ENCODE measurements at regions not wholly inside any gene's neighbourhood (a gene's known extent, or its start where the extent isn't known, plus 50 kb on each side); places are given as distances from the start of the nearest gene placed in this dataset.

DNA sequence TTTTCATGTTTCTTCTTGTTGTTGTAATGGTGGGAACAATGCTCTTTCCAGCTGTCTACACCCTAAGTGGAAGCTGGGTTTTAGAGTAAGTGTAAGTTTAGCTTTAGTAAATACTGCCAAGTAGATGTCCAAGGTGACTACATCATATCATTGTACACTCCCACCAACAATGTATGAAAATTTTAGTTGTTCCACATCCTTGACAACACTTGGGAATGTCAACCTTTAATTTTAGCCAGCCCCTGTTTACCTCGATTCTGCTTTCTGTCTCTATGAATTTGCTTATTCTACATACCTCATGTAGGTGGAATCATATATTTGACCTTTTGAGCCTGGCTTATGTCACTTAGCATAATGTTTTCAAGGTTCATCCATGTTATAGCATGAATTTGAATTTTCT is 93.0 kb downstream of the MTPAP start:
- DNase-seq, result no peak

DNA sequence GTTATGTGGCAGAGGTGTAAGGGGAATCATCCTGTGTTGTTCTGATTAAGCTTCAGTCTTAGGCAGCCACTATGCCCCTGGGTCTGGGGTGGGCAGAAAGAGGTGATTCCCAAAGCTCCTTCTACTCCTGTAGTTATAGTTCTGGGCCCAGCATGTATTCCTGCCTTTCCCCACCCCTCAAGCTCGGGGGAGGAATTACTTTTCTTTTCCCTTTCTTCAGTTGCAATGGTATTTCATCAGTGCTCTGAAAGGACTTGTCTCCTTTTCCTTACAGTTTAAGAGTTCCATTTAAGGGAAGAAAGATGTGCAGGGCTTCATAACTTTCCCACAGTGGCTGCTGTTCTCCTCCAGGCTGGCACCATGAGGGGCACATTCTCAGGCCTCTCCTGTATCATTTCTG is 94.2 kb downstream of the MTPAP start:
- no peak for DNase-seq

DNA sequence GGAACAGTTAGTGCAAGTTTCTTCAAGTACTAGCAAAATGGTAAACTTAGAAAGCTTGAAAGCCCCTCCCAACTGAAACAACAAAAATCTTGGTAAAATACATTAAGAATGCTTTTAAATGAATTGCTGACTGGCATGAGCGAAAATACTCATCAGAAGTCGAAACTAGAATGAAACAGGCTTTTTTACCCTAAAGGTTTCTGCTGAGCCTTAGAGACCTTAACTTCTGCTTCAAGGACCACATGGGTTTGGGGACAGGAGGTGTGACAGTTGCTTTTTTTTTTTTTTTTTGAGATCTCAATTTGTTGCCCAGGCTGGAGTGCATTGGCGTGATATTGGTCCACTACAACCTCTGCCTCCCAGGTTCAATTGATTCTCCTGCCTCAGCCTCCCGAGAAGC is 100.3 kb downstream of the MTPAP start:
- DNase-seq, result no peak

DNA sequence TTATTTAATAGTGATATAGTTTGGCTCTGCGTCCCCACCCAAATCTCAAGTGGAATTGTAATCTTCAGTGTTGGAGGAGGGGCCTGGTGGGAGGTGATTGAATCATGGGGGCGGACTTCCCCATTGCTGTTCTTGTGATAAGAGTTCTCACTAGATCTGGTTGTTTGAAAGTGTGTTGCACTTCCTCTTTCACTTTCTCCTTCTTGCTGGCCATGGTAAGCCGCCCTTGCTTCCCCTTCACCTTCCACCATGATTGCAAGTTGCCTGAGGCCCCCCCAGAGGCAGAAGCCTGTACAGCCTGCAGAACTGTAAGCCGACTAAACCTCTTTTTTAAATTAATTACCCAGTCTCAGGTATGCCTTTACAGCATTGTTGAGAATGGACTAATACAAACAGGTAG is 101.4 kb downstream of the MTPAP start:
- no peak for DNase-seq

DNA sequence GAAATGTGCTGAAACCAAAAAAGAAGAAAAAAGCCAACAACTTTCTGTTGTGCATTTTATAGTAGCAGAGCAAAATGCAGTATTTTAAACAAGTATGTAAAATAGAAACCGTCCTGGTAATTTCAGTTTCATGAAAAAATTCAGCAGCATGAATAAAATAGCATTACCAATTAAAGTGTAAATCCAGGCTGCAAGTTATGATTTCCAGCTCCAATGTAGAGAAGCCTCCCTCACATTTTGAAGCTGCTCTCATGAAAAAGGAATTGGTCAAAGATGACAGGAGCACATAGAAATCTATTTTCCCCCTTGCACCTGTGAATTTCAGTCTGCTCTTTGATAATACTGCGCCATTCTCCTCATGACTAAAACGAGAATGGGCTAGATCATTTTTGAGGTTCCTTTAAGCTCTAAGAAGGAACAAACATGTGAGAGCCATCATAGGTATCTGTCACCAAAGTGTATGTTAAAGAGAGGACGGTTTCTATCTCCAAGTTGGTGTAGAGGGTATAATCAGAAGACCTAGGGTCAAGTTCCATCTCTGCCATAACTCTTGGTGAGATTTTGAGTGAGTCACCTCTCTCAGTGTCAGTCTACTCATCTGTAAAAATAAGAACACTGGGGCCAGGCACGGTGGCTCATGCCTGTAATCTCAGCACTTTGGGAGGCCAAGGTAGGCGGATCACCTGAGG is 107.5 kb downstream of the MTPAP start:
- no peak for DNase-seq

DNA sequence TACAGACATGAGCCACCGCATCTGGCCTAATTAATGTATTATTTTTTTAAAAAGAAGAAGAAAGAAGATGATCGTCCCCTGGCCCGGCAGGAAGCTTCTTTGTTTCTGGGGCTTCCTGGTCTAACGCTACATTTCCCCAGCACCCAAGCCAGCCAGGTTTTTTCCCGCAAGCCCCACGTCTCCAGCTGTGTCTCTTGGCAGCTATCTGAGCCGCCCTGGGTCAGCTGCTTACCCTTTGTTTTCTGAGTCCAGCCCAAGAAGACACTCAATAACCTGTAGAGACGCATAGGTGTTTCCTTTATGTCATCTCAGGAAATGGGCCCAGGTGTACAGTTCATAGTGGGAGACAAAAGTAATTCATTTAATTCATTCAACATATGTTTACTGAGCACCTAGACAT is 110.2 kb downstream of the MTPAP start:
- DNase-seq, result no peak

DNA sequence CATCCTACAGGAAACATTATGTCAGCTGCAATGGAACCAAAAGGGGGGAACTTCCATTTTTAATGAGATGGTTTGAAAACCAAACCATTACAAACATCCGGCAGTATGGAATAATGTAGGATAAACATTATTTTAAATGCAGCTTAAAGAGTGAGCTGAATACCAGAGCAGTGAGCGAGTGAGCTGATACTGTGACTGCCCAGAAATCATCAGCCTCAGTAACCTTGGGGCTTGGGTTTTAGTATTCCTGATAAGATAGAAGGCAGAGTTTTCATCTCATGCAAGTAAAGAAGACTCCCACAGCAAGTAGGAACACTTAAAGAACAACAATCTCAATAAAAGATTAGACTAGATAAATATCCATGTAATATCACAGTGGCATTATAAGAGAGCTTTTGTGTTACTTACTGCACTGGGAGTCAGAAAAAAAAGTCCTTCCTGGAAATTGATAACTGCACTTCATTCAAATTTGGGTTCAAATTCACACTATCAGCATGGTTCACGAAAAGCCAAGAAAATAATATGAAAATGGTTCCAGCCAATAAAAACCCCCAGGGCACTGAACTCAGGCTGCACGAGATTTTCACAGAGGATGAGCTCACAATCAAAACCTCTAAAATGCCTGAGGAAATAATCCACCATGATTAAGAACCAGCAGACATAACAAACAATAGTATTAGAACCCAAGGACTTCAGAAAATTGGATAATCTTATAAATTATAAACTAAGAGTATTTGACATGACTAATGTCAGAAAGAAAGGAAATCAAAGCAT is 115.7 kb downstream of the MTPAP start:
- DNase-seq, result no peak

DNA sequence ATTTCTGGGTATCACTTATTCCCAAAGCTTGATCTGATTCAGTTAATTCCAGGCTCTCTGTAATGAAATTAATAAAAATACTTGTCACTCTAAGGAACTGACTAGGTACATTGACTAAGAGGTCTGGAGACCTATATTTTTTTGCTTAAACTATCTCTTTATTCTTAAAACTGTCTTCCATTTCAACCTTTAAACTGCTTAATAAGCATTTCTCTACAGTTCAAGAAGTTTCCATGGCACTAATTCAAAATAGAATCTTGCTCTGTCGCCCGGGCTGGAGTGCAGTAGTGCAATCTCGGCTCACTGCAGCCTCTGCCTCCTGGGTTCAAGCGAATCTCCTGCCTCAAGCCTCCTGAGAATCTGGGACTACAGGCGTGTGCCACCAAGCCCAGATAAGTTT is 117.4 kb downstream of the MTPAP start:
- DNase-seq, result no peak

DNA sequence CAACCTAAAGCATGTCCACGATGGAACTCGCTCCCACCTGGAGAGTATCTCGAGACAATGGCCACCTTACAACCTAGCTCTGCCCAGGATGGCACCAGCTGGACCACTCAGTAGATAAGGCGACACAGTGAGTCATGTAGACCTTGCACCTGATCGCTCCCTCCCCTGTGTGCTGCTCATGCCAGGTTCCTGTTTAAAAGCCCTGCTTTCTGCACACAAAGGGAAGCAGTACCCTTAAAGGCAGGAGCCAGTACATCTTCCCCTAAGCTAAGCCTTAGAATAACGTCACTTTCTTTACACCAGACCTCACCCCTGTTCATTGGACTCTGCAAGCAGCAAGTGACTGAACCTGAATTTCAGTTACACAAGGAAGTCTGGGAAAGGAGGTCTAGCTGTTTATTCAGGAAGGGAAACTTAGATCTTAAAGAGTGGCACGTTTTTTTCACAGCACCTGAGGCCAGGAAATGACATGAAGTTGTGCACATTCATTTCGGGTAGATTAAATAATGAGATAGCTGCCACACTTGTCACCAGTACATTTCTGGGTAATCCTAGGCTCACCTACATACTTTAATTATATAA is 117.9 kb downstream of the MTPAP start:
- no peak for DNase-seq

DNA sequence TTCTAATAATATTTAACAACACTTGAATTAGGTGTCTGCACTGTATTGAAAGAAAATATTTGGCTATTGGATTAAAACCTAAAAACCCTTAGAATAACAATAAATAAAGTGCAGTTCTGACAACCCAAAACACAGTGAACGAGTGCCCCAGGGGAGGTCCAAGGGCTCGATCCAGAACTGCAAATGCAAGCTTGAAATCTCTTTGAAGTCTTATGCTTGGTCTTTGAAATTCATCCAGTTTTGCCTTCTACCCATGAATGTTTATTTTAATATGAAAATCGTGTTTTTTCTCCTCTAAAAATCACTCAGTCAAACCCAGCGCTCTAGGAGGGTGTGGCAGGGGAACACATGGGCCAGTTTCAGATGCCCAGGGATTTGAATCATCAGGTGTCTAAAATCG is 119.5 kb downstream of the MTPAP start:
- DNase-seq, result no peak

DNA sequence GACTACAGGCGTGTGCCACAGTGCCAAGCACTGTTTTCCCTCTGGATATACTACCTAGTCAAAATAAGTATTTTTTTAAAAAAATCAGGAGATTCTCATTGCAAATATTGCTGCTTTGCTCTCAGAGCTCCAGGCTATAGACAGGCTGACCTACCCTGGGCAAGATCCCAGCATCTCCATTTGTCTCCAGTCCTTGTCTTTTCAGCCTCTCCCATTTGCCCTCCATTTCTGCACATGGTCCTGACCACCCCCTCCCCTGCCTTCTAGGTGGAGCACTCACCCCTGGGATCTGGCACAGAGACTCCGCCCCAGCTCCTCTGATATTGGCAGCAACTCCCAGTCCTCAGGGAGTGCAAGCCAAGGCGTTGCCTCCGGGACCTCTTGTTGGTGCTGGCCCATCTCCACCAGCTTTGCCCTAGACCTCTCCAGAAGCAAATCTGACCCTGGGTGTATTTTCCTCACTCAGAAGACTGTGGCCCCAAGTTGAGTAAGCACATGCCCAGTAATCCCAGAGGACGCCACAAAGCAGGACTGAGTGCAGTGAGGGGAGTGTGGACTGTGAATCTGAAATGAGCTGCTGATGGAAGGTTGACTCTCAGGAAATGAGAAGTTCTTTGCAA is 120.6 kb downstream of the MTPAP start:
- DNase-seq, result no peak

DNA sequence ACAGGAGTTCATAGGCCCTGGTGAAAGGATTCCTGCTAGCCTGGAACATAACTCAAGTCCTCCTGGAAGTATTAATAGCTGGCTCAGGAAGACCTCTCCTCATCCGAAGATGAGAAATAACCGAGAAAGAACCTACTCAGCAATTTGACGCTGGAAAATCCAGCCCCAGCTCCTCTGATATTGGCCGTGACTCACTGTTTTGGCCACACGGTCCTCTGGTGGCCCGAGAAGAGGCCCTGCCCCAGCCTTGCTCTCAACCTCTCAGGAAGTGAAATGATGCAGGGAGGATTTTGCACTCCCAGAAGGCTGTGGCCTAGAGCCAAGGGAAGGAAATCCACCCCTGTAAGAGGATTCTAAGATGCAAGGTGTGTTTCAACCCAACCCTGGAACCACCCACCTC is 121.6 kb downstream of the MTPAP start:
- no peak for DNase-seq

DNA sequence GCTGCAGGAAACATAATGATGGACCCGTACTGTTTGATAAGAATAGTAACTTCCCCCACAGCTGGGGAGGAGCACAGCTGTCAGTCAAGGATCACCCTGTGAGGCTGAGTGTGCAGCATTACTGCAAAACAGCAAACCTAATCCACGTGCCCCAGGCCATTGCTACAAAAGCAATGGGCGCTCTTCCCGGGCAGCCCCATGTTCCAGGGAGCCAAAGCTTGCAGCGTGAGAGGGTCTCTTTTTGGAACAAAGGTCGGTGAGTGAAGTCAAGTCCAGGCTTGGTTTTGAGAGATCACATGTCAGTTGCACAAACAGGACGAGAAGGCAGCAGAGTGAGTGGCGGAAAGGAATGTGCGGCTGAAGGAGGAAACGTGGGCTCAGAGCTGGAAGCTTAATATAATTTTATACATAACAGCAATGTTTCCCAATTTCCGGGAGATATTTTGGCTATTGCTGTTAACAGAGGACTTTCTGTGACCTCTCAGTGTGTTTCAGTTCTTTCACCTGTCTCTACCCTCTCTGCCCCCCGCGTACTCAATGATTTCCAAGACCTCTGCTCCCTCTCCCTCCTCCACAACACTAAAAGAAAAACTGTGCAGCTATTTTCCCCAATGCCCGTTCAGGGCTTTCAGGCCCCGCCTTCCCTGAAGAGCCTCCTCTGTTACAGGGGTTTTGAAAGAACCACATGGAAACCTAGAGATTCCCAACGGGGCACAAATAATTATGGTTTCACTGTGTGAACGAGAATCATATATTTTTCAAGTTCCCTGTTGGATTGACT is 128.9 kb downstream of the MTPAP start:
- DNase-seq, result peak; percentile 27

DNA sequence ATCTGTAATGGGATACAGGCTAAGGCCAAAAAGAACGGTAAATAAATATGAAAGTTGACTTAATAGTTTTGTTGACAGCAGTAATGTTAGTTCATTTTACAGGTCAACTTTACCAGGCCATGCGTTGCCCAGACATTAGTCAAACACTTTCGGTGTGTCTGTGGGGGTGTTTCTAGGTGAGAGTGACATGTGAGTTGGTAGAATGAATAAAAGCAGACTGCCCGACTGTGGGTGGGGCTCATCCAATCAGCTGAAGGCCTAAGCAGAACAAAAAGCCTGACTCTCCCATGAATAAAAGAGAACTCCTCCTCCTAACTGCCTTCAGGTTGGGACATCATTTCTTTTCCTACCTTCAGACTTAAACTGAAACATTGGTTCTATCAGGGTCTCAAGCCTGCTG is 132.3 kb downstream of the MTPAP start:
- DNase-seq, result no peak

DNA sequence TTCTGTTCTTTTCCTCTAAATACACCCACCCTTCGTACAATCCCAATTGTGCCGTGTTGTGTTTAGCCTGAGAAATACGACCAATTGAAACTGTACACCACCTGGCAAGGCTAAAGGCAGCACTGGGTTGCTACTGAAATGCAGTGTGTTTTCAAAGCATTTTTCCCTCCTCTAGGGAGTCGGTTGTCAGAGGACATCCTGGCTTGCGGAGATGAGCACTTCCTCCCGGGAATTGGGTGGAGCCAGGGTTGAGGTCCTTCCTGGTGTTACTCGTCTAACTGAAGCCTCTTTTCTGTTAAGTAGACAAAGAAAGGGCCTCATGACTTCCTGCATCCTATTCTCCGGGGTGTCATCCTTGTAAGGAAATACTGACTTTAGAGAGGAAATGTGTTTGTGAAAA is 133.5 kb downstream of the MTPAP start:
- DNase-seq, result no peak

DNA sequence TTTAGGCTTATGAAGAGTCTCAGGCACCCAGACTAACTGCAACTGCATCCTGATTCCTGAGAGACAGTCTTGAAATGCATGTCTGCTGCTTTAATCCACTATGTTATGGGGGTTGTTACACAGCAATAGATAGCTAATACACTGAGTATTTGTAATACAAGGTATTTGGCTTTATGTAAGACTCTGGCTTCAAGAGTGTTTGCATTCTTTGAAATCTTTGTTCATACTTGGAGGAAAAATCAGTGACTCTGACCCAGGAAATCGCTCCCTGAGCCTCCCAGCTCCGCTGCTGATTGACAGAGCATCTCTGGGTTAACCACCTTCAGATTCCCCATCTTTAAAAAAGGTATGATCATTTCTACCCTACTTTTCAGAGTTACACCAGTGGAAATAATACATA is 133.9 kb downstream of the MTPAP start:
- no peak for DNase-seq

DNA sequence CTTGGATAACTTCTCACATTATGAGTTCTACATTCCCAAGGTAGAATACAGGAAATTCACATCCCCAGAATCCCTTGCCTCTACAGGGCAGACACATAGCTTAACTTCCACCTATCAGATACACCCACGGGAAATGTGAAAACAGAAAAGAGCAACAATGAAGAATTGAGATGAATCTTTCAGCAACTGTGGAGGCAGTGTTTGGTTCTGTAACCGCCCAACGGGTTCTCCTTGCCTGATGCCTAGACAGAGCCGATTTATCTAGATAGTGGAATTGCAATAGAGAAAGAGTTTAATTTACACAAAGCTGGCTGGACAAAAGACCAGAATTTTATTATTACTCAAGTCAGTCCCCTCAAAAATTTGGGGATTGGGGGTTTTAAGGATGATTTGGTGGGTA is 138.8 kb downstream of the MTPAP start:
- DNase-seq, result no peak

DNA sequence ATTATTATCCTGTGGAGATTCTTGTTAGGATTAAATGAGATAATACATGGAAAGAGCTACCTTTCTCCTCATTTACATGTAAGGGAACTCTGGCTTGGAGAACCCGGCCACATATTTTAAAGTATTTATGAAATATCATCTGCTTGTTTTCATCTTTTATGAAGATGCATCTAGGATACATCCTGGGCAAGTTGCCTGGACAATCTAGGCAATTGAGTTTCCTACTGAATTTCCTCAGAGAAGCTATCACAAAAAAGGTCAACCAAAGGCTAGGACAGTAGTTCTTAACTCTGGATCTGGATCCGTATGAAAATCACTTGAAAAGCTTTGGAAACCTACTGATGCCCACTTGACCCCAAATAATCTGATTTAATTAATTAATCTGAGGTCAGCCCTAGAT is 140.7 kb downstream of the MTPAP start:
- DNase-seq, result no peak

DNA sequence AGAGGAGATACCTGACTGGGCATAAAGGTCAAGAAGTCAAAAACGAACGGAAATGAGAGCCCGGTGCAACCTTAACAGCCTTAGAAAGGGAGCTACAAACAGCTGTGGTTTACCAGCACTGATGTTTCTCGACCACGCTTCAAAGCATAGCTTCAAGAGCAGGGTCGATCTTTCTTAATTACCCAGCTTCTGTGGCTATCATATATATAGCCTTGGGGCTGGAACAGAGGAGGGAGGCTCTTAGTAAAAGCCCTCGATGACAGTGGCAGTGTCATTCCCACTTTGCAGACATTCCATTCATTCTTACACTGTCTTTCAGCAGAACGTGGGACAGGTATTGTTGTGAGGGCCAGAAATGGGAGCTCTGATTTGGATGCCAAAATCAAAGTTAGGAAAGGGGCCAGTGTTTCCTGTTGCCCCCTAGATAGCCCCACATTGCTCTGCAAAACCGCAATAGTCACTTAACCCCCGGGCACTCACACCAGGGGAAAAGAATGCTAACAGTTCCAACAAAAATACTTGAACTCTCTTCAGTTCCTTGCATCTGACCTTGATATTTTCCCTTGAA is 141.5 kb downstream of the MTPAP start:
- no peak for DNase-seq

DNA sequence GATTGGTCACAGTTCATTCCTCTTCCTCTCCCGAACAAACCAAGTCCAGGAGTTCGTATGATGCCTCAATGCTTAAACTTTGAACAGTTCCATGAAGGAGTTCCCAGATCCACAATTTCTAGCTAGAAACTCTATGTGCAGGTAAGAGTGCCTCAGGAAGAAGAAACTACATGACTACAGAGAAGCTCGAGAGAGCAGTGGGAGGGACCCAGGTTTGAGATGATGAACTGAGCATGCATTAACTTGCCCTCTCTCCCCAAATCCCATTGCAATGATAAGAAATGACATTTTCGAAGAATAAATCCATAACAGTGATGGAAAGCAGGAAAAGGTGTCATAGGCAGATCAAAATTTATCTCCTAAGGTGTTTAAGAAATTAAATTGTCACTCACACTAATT is 140.6 kb upstream of the JCAD start:
- DNase-seq, result no peak

DNA sequence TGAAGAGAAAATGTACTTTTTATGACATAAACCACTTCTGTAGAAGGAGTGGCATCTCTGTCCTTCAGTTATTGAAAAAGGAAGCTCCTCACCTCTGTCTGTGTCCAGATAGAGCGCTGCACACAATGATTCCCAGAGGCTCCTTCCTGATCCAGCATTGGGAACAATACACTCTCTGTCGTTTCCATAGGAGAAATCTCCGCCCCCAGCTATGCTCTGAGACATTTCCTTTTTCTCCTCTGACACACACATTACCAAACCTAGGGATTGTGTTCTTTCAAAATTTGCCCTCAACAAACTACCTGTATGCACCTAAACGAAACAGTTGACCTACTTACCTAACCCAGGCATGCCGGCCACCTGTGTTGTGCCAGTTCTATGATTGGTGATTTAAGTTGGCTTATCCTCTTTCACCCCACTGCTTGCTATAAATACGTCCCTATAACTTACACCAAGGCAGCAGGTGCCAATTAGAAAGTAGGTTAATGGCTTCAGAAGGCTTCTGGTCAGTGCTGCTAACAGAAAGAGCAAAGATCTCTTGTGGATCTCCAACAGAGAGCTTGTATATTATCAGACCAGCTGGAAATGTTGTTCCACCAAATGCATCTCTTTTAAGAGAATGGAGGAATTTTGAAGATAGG is 140.1 kb upstream of the JCAD start:
- no peak for DNase-seq

DNA sequence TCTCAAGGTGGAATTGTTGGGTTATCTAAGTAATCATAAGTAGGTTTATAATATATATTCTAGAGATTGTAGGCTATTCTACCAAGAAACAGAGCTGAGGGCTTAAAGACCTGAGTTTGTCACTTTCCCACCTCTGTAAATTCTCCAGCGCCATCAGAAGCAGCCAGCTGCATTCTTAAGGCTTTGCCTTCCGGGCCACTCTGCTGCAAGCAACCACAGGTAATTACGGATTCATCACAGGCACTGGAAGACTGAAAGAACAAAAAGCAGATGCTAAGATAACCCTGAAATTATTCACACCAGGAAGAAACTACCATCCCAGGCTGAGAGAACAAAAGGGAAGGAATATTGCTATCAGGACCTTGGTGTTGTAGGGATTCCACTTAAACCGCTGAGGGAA is 137.8 kb upstream of the JCAD start:
- DNase-seq, result no peak
